ENCODE measurements at regions not wholly inside any gene's neighbourhood (a gene's known extent, or its start where the extent isn't known, plus 50 kb on each side); places are given as distances from the start of the nearest gene placed in this dataset.

DNA sequence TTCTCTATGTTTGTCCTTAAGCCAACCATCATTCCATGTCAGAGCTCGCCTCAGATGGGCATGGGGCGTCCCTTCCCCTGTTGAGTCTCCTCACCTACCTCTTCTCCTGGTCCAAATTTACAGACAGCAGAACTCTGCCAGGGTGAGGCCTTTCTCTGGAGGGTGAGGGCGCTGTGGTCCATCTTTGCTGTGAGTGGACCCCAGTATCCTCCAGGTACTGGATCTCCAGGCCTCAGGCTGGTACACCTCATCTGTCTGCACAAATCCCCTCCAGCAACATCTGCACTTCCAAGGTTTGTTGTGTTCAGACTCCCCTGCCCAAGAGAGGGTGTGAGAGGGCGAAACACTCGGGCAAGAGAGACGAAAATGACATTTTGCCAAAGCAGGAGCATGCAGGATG, 63.9 kb upstream of the EDAR start:
- TF ChIP-seq, protein P1, sequence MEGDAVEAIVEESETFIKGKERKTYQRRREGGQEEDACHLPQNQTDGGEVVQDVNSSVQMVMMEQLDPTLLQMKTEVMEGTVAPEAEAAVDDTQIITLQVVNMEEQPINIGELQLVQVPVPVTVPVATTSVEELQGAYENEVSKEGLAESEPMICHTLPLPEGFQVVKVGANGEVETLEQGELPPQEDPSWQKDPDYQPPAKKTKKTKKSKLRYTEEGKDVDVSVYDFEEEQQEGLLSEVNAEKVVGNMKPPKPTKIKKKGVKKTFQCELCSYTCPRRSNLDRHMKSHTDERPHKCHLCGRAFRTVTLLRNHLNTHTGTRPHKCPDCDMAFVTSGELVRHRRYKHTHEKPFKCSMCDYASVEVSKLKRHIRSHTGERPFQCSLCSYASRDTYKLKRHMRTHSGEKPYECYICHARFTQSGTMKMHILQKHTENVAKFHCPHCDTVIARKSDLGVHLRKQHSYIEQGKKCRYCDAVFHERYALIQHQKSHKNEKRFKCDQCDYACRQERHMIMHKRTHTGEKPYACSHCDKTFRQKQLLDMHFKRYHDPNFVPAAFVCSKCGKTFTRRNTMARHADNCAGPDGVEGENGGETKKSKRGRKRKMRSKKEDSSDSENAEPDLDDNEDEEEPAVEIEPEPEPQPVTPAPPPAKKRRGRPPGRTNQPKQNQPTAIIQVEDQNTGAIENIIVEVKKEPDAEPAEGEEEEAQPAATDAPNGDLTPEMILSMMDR (IDR thresholded peaks at IDR 0.05; ENCODE audit: borderline replicate concordance, extremely low read depth, low read length, poor library complexity, severe bottlenecking) = no peak
- TF ChIP-seq EZH2 (IDR thresholded peaks at IDR 0.05; ENCODE audit: borderline replicate concordance, low read depth, low read length, severe bottlenecking) = no peak

All from DND-41 (cell line).